ENCODE measurements at regions not wholly inside any gene's neighbourhood (a gene's known extent, or its start where the extent isn't known, plus 50 kb on each side); places are given as distances from the start of the nearest gene placed in this dataset.

GRCh38 chr16:80167657-80168390 is 373.0 kb upstream of the DYNLRB2 start (continued):
- TF ChIP-seq HMGA2 (CRISPR knock-in tag; IDR thresholded peaks at IDR 0.05) (no peak), CREB1 (CRISPR knock-in tag; IDR thresholded peaks at IDR 0.05) (no peak), NFE2L1 (CRISPR knock-in tag; IDR thresholded peaks at IDR 0.05) (no peak), ZNF263 (CRISPR knock-in tag; IDR thresholded peaks at IDR 0.05; ENCODE audit: low read depth) (no peak)

- no peak overlapping the region for H3K4me3 Mint-ChIP-seq
- no peak for DNase-seq (ENCODE audit: low spot score)
- H3K4me1 Mint-ChIP-seq, result no peaks in the 10 kb centered on the region
- H3K27ac Mint-ChIP-seq, result no peak overlapping the region
- TF ChIP-seq HMGXB4 (CRISPR knock-in tag; IDR thresholded peaks at IDR 0.05) (no peak), PRDM15 (CRISPR knock-in tag; IDR thresholded peaks at IDR 0.05) (no peak), ERG (CRISPR knock-in tag; IDR thresholded peaks at IDR 0.05) (no peak), NR2C2 (CRISPR knock-in tag; IDR thresholded peaks at IDR 0.05) (no peak), IRF2 (CRISPR knock-in tag; IDR thresholded peaks at IDR 0.05; ENCODE audit: borderline replicate concordance, low read depth) (no peak), ATF1 (CRISPR knock-in tag; IDR thresholded peaks at IDR 0.05) (no peak), CDX4 (CRISPR knock-in tag; IDR thresholded peaks at IDR 0.05; ENCODE audit: borderline replicate concordance) (no peak), TEAD1 (CRISPR knock-in tag; IDR thresholded peaks at IDR 0.05) (no peak), NR3C1 (CRISPR knock-in tag; conservative IDR thresholded peaks at IDR 0.05; ENCODE audit: low read depth) (no peak)
- TF ChIP-seq, protein P1, sequence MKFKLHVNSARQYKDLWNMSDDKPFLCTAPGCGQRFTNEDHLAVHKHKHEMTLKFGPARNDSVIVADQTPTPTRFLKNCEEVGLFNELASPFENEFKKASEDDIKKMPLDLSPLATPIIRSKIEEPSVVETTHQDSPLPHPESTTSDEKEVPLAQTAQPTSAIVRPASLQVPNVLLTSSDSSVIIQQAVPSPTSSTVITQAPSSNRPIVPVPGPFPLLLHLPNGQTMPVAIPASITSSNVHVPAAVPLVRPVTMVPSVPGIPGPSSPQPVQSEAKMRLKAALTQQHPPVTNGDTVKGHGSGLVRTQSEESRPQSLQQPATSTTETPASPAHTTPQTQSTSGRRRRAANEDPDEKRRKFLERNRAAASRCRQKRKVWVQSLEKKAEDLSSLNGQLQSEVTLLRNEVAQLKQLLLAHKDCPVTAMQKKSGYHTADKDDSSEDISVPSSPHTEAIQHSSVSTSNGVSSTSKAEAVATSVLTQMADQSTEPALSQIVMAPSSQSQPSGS (CRISPR knock-in tag; IDR thresholded peaks at IDR 0.05; ENCODE audit: borderline replicate concordance, low read depth), result no peak
- TF ChIP-seq, protein P2, sequence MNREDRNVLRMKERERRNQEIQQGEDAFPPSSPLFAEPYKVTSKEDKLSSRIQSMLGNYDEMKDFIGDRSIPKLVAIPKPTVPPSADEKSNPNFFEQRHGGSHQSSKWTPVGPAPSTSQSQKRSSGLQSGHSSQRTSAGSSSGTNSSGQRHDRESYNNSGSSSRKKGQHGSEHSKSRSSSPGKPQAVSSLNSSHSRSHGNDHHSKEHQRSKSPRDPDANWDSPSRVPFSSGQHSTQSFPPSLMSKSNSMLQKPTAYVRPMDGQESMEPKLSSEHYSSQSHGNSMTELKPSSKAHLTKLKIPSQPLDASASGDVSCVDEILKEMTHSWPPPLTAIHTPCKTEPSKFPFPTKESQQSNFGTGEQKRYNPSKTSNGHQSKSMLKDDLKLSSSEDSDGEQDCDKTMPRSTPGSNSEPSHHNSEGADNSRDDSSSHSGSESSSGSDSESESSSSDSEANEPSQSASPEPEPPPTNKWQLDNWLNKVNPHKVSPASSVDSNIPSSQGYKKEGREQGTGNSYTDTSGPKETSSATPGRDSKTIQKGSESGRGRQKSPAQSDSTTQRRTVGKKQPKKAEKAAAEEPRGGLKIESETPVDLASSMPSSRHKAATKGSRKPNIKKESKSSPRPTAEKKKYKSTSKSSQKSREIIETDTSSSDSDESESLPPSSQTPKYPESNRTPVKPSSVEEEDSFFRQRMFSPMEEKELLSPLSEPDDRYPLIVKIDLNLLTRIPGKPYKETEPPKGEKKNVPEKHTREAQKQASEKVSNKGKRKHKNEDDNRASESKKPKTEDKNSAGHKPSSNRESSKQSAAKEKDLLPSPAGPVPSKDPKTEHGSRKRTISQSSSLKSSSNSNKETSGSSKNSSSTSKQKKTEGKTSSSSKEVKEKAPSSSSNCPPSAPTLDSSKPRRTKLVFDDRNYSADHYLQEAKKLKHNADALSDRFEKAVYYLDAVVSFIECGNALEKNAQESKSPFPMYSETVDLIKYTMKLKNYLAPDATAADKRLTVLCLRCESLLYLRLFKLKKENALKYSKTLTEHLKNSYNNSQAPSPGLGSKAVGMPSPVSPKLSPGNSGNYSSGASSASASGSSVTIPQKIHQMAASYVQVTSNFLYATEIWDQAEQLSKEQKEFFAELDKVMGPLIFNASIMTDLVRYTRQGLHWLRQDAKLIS (CRISPR knock-in tag; IDR thresholded peaks at IDR 0.05; ENCODE audit: borderline replicate concordance), result no peak
- no peak for ATAC-seq
- H3K27me3 Mint-ChIP-seq (ENCODE audit: low read depth), result no peaks in the 10 kb centered on the region
- CTCF ChIA-PET, result no interaction called here
- H3K36me3 Mint-ChIP-seq, result peaks cover 4% of the 10 kb centered on the region
- POLR2A ChIA-PET, result no interaction called here
- H3K9me3 Mint-ChIP-seq, result peaks cover 15% of the 10 kb centered on the region
These were observed 374.7 kb upstream of the DYNLRB2 start for GRCh38 chr16:80166082-80166481.

Measured in WTC11 (cell line).